GM23338 (cell line): ENCODE measurements at regions not wholly inside any gene's neighbourhood (a gene's known extent, or its start where the extent isn't known, plus 50 kb on each side); places are given as distances from the start of the nearest gene placed in this dataset.
"Not testable (repeated sequence)": the region's sequence is repeated elsewhere in the genome, so short reads cannot be mapped to it uniquely, and the experiment has no call there.

Source experiments
- ATAC-seq: fragments of 200-7000 bp; cut with Tn5 transposase; 3 replicates; pipeline ENCODE4 v1.9.1; 2020
- DNase-seq: peaks from one replicate; pipeline ENCODE4 v3.0.0-alpha.2; 2015; ENCODE audit warnings: low spot score
- H2AFZ ChIP-seq: fragments of 200-600 bp; sonication (generic); 2 replicates; pipeline ENCODE4 v1.8.0; 2016; ENCODE audit warnings: antibody characterized with exemption, mild to moderate bottlenecking, moderate library complexity
- H3F3A ChIP-seq: fragments of 200-600 bp; sonication (generic); replicated peaks from 2 replicates; pipeline ENCODE4 v1.8.0; 2017; ENCODE audit warnings: antibody characterized with exemption, mixed run types, low read depth
- H3K27ac ChIP-seq: fragments of 200-600 bp; sonication (generic); 2 replicates; pipeline ENCODE4 v1.6.1; 2016; ENCODE audit warnings: low read depth
- H3K27me3 ChIP-seq: fragments of 200-600 bp; sonication (generic); 2 replicates; pipeline ENCODE4 v1.8.0; 2016; ENCODE audit warnings: mild to moderate bottlenecking, mixed run types, moderate library complexity; ENCODE audit not compliant: insufficient read depth
- H3K36me3 ChIP-seq: fragments of 200-600 bp; sonication (generic); 2 replicates; pipeline ENCODE4 v1.8.0; 2016; ENCODE audit warnings: mild to moderate bottlenecking; ENCODE audit not compliant: insufficient read depth
- H3K4me1 ChIP-seq: fragments of 200-600 bp; sonication (generic); 2 replicates; pipeline ENCODE4 v1.8.0; 2016; ENCODE audit warnings: mild to moderate bottlenecking, moderate library complexity; ENCODE audit not compliant: insufficient read depth
- H3K4me2 ChIP-seq: fragments of 200-600 bp; sonication (generic); 2 replicates; pipeline ENCODE4 v1.7.1; 2017; ENCODE audit warnings: mixed run types
- H3K4me3 ChIP-seq: fragments of 200-600 bp; sonication (generic); 2 replicates; pipeline ENCODE4 v1.6.1; 2016; ENCODE audit warnings: mixed run types
- H3K79me2 ChIP-seq: fragments of 200-600 bp; sonication (generic); replicated peaks from 2 replicates; pipeline ENCODE4 v1.8.0; 2017; ENCODE audit warnings: mild to moderate bottlenecking; ENCODE audit not compliant: insufficient read depth
- H3K9me2 ChIP-seq: fragments of 200-600 bp; sonication (generic); 2 replicates; pipeline ENCODE4 v1.8.0; 2017; ENCODE audit not compliant: insufficient read depth
- H4K20me1 ChIP-seq: fragments of 200-600 bp; sonication (generic); replicated peaks from 2 replicates; pipeline ENCODE4 v1.8.0; 2017; ENCODE audit warnings: mild to moderate bottlenecking; ENCODE audit not compliant: insufficient read depth
- H3K27ac Mint-ChIP-seq: 2 replicates; pipeline ENCODE4 v1.8.0; 2020; ENCODE audit warnings: inconsistent platforms, mild to moderate bottlenecking, moderate library complexity, mixed read lengths
- H3K27me3 Mint-ChIP-seq: 3 replicates; pipeline ENCODE4 v1.8.0; 2022; ENCODE audit warnings: low read depth, mild to moderate bottlenecking, moderate library complexity, mixed read lengths, inconsistent platforms; ENCODE audit not compliant: insufficient read depth, poor library complexity
- H3K36me3 Mint-ChIP-seq: 3 replicates; pipeline ENCODE4 v1.8.0; 2021; ENCODE audit warnings: low read depth, mild to moderate bottlenecking, inconsistent platforms, moderate library complexity, mixed read lengths
- H3K4me1 Mint-ChIP-seq: 3 replicates; pipeline ENCODE4 v1.8.0; 2020; ENCODE audit warnings: mild to moderate bottlenecking, inconsistent platforms, mixed read lengths
- H3K4me3 Mint-ChIP-seq: 3 replicates; pipeline ENCODE4 v1.8.0; 2021; ENCODE audit warnings: moderate library complexity, mild to moderate bottlenecking, inconsistent platforms, mixed read lengths
- H3K9me3 Mint-ChIP-seq: 3 replicates; pipeline ENCODE4 v1.8.0; 2020; ENCODE audit warnings: moderate library complexity, mild to moderate bottlenecking, inconsistent platforms, mixed read lengths
- CREB1 ChIP-seq: fragments of 250-450 bp; sonication (Bioruptor Pico); IDR thresholded peaks from 2 replicates; pipeline ENCODE4 v1.5.0; 2020; ENCODE audit warnings: low read depth, mild to moderate bottlenecking, moderate library complexity
- POLR2AphosphoS5 ChIP-seq: IDR thresholded peaks from 2 replicates; pipeline ENCODE4 v1.6.1; 2016; ENCODE audit warnings: antibody characterized with exemption, low read depth
- STAT1 ChIP-seq: IDR thresholded peaks from one replicate; pipeline ENCODE4 v1.6.1; 2016; ENCODE audit warnings: antibody characterized with exemption; ENCODE audit not compliant: unreplicated experiment
- TF ChIP-seq, protein P1 (sequence below): fragments of 250-450 bp; sonication (Bioruptor Pico); IDR thresholded peaks from 2 replicates; pipeline ENCODE4 v1.5.0; 2020; ENCODE audit warnings: mild to moderate bottlenecking, moderate library complexity

DNA sequence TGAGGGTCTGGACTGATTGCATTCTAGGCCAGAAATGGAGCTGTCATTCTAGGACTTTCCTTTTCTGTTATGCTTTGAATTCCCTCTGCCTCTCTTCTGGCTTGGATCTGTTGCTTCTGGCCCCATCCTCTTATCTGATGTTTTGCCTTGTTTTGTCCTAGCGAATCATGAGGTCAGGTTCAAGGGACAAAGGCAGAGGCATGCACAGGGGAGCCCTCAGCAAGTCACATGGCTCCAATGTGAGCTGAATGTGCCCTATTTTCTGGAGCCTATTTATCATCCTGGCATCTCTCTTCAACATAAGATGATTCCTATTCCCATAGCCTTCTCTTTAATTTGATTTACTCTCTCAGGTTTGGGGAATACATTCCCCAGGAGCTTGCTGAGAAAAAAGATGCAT, 284.6 kb downstream of the SRGAP2C start:
- DNase-seq, H3K79me2 ChIP-seq, H3K9me2 ChIP-seq, H3K27ac ChIP-seq, H3K36me3 ChIP-seq, H3K27ac Mint-ChIP-seq, H3K4me2 ChIP-seq, H3K4me1 ChIP-seq, H3K27me3 ChIP-seq, H3K27me3 Mint-ChIP-seq, H3K4me3 ChIP-seq, H3K4me3 Mint-ChIP-seq, ATAC-seq, H3F3A ChIP-seq, H4K20me1 ChIP-seq: not testable (repeated sequence)
- H3K4me1 Mint-ChIP-seq: peaks cover 20% of the 10 kb centered on the region
- peaks cover 23% of the 10 kb centered on the region for H3K9me3 Mint-ChIP-seq
- peaks cover 16% of the 10 kb centered on the region for H3K36me3 Mint-ChIP-seq
- peak overlapping the region; percentile 38; the same call in 1 of the 2 replicates for H2AFZ ChIP-seq

DNA sequence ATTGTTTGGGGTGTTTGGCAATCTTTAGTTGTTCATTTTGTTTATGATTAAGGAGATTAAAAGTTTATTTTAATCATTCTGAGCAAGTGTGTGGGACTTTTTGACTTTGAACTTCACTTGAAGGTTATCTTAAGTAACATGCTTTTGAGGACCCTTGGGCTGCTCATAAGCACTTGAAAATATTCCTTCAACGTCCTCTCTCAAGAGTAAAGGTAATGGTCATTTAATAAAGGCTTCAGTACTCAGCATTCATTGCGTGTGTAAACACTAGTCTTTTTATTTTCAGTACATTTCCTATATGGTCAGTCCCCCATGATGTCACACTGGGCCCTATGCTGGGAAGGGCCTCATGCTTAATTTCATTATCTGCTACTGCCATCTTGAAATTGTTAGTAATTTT, 285.6 kb downstream of the SRGAP2C start:
- H3K4me1 Mint-ChIP-seq: peaks cover 16% of the 10 kb centered on the region
- H3K9me3 Mint-ChIP-seq: peaks cover 27% of the 10 kb centered on the region
- not testable (repeated sequence) for H3K4me3 ChIP-seq, H3K27me3 ChIP-seq, DNase-seq, H3K4me1 ChIP-seq, H2AFZ ChIP-seq, H3K27ac Mint-ChIP-seq, H3F3A ChIP-seq, H4K20me1 ChIP-seq, H3K9me2 ChIP-seq, H3K4me3 Mint-ChIP-seq, H3K4me2 ChIP-seq, H3K27ac ChIP-seq, ATAC-seq, H3K27me3 Mint-ChIP-seq, H3K36me3 ChIP-seq, H3K79me2 ChIP-seq
- H3K36me3 Mint-ChIP-seq: peaks cover 16% of the 10 kb centered on the region

DNA sequence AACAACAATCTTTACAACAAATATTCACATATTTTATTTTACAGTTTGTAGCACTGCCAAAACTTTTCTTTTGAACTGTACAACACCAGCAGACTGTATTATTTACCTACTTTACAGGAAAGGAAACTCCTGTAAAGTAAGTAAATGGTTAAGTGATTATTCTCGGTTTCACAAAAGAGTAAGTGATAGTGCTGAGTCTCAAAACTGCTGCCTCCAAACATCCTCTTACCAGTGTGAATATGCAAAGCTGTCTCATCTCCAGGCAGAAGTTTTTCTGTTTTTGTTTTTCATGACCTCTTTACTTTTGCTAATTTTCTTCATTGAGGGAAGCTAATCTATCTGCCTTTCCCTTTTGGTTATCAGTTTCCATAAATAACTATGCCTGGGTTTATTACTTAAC, 286.7 kb downstream of the SRGAP2C start:
- Histone ChIP-seq H3K9me2 (no peaks in the 10 kb centered on the region), H3K79me2 (no peaks in the 10 kb centered on the region), H3K4me3 (no peak overlapping the region), H3K4me2 (no peak overlapping the region), H3K36me3 (peaks cover 4% of the 10 kb centered on the region; the same call in 1 of the 2 replicates), H3K27me3 (no peaks in the 10 kb centered on the region), H3K27ac (no peak overlapping the region), H2AFZ (no peak overlapping the region), H3F3A (no peaks in the 10 kb centered on the region), H4K20me1 (no peaks in the 10 kb centered on the region), H3K4me1 (peaks cover 2% of the 10 kb centered on the region; the same call in 1 of the 2 replicates)
- Mint-ChIP-seq H3K4me1 (peaks cover 7% of the 10 kb centered on the region), H3K36me3 (peaks cover 16% of the 10 kb centered on the region), H3K27me3 (no peaks in the 10 kb centered on the region), H3K27ac (no peak overlapping the region), H3K4me3 (no peak overlapping the region), H3K9me3 (peaks cover 33% of the 10 kb centered on the region)
- ATAC-seq: no peak
- TF ChIP-seq, protein P1, sequence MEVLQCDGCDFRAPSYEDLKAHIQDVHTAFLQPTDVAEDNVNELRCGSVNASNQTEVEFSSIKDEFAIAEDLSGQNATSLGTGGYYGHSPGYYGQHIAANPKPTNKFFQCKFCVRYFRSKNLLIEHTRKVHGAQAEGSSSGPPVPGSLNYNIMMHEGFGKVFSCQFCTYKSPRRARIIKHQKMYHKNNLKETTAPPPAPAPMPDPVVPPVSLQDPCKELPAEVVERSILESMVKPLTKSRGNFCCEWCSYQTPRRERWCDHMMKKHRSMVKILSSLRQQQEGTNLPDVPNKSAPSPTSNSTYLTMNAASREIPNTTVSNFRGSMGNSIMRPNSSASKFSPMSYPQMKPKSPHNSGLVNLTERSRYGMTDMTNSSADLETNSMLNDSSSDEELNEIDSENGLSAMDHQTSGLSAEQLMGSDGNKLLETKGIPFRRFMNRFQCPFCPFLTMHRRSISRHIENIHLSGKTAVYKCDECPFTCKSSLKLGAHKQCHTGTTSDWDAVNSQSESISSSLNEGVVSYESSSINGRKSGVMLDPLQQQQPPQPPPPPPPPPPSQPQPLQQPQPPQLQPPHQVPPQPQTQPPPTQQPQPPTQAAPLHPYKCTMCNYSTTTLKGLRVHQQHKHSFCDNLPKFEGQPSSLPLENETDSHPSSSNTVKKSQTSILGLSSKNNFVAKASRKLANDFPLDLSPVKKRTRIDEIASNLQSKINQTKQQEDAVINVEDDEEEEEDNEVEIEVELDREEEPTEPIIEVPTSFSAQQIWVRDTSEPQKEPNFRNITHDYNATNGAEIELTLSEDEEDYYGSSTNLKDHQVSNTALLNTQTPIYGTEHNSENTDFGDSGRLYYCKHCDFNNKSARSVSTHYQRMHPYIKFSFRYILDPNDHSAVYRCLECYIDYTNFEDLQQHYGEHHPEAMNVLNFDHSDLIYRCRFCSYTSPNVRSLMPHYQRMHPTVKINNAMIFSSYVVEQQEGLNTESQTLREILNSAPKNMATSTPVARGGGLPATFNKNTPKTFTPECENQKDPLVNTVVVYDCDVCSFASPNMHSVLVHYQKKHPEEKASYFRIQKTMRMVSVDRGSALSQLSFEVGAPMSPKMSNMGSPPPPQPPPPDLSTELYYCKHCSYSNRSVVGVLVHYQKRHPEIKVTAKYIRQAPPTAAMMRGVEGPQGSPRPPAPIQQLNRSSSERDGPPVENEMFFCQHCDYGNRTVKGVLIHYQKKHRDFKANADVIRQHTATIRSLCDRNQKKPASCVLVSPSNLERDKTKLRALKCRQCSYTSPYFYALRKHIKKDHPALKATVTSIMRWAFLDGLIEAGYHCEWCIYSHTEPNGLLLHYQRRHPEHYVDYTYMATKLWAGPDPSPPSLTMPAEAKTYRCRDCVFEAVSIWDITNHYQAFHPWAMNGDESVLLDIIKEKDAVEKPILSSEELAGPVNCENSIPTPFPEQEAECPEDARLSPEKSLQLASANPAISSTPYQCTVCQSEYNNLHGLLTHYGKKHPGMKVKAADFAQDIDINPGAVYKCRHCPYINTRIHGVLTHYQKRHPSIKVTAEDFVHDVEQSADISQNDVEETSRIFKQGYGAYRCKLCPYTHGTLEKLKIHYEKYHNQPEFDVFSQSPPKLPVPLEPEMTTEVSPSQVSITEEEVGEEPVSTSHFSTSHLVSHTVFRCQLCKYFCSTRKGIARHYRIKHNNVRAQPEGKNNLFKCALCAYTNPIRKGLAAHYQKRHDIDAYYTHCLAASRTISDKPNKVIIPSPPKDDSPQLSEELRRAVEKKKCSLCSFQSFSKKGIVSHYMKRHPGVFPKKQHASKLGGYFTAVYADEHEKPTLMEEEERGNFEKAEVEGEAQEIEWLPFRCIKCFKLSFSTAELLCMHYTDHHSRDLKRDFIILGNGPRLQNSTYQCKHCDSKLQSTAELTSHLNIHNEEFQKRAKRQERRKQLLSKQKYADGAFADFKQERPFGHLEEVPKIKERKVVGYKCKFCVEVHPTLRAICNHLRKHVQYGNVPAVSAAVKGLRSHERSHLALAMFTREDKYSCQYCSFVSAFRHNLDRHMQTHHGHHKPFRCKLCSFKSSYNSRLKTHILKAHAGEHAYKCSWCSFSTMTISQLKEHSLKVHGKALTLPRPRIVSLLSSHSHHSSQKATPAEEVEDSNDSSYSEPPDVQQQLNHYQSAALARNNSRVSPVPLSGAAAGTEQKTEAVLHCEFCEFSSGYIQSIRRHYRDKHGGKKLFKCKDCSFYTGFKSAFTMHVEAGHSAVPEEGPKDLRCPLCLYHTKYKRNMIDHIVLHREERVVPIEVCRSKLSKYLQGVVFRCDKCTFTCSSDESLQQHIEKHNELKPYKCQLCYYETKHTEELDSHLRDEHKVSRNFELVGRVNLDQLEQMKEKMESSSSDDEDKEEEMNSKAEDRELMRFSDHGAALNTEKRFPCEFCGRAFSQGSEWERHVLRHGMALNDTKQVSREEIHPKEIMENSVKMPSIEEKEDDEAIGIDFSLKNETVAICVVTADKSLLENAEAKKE: no peak
- TF ChIP-seq POLR2AphosphoS5: no peak
- no peak for TF ChIP-seq CREB1
- no peak for TF ChIP-seq STAT1
- no peak for DNase-seq
